Lung (tissue), 11 donors: ENCODE measurements at regions not wholly inside any gene's neighbourhood (a gene's known extent, or its start where the extent isn't known, plus 50 kb on each side); places are given as distances from the start of the nearest gene placed in this dataset.

Experiments
- ATAC-seq: fragments of 200-7000 bp; cut with Tn5 transposase; one replicate; pipeline ENCODE4 v1.9.1; 2020; ENCODE audit warnings: moderate number of reproducible peaks; ENCODE audit not compliant: insufficient read depth, low FRiP score
- DNase-seq, 3 donors: peaks; one replicate each; pipeline ENCODE4 v3.0.0-alpha.2; 2013 to 2017
- H3K27ac ChIP-seq, 2 donors: one replicate each; pipeline ENCODE4 v1.5.1; 2013; ENCODE audit warnings: mild to moderate bottlenecking in 2 of 2, moderate library complexity in 2 of 2, control low read depth in 1 of 2, inconsistent platforms in 1 of 2, low read depth in 1 of 2, low read length in 1 of 2
- H3K27me3 ChIP-seq, 3 donors: one replicate each; pipeline ENCODE4 v1.5.1; 2013; ENCODE audit warnings: low read length in 2 of 3; ENCODE audit not compliant: control insufficient read depth in 3 of 3, insufficient read depth in 3 of 3
- H3K36me3 ChIP-seq, 4 donors: one replicate each; pipeline ENCODE4 v1.5.1; 2013; ENCODE audit warnings: low read length in 4 of 4, mild to moderate bottlenecking in 1 of 4, moderate library complexity in 1 of 4; ENCODE audit not compliant: control insufficient read depth in 4 of 4, insufficient read depth in 4 of 4
- H3K4me1 ChIP-seq, 5 donors: one replicate each; pipeline ENCODE4 v1.5.1; 2013; ENCODE audit warnings: low read length in 5 of 5, mild to moderate bottlenecking in 2 of 5, moderate library complexity in 1 of 5; ENCODE audit not compliant: control insufficient read depth in 5 of 5, insufficient read depth in 5 of 5
- H3K4me3 ChIP-seq: one replicate; pipeline ENCODE4 v1.5.1; 2013; ENCODE audit warnings: mild to moderate bottlenecking, control low read depth, moderate library complexity
- H3K9ac ChIP-seq, 2 donors: one replicate each; pipeline ENCODE4 v1.5.1; 2013; ENCODE audit warnings: low read length in 2 of 2, control low read depth in 1 of 2; ENCODE audit not compliant: insufficient read depth in 1 of 2
- H3K9me3 ChIP-seq, 4 donors: one replicate each; pipeline ENCODE4 v1.5.1; 2013; ENCODE audit warnings: low read length in 3 of 4, mild to moderate bottlenecking in 1 of 4, moderate library complexity in 1 of 4; ENCODE audit not compliant: control insufficient read depth in 4 of 4, insufficient read depth in 3 of 4
- WGBS, 2 donors: extraction: QIAGEN DNeasy Blood & Tissue Kit; methylation state at CpG; one replicate each; pipeline ENCODE4 v1.1.7; 2013; 5-methylcytosine and 5-hydroxymethylcytosine counted together
- TF ChIP-seq, protein P1 (sequence below): IDR thresholded peaks from 2 replicates; pipeline ENCODE4 v1.5.1; 2012; ENCODE audit warnings: mild to moderate bottlenecking; ENCODE audit errors: control extremely low read depth, extremely low read depth
- donor health status: control.
- donor health status: control.
- donor health status: Bipolar disorder and iron deficiency.
- donor health status: healthy.
- donor health status: DM: yes; HTN: yes; CAD: no.

- H3K9ac ChIP-seq: no peak overlapping the region
These were observed 253.7 kb downstream of the SLC6A15 start for GRCh38 chr12:84658877-84659276.

GRCh38 chr12:84656705-84657104, 255.9 kb downstream of the SLC6A15 start:
- WGBS, 2 donors: 43 to 48% methylated on average over 3 of the region's 3 CpGs

More at GRCh38 chr12:84658877-84659276, 253.7 kb downstream of the SLC6A15 start:
- H3K27ac ChIP-seq: no peak overlapping the region
- DNase-seq (no peak), ATAC-seq (no peak)
- WGBS, 2 donors: 54 to 61% methylated on average over 2 of the region's 2 CpGs
- H3K27me3 ChIP-seq: no peaks in the 10 kb centered on the region
- no peak overlapping the region for H3K4me3 ChIP-seq
- TF ChIP-seq, protein P1, sequence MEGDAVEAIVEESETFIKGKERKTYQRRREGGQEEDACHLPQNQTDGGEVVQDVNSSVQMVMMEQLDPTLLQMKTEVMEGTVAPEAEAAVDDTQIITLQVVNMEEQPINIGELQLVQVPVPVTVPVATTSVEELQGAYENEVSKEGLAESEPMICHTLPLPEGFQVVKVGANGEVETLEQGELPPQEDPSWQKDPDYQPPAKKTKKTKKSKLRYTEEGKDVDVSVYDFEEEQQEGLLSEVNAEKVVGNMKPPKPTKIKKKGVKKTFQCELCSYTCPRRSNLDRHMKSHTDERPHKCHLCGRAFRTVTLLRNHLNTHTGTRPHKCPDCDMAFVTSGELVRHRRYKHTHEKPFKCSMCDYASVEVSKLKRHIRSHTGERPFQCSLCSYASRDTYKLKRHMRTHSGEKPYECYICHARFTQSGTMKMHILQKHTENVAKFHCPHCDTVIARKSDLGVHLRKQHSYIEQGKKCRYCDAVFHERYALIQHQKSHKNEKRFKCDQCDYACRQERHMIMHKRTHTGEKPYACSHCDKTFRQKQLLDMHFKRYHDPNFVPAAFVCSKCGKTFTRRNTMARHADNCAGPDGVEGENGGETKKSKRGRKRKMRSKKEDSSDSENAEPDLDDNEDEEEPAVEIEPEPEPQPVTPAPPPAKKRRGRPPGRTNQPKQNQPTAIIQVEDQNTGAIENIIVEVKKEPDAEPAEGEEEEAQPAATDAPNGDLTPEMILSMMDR: no peak
- H3K9me3 ChIP-seq: no peaks in the 10 kb centered on the region
- no peaks in the 10 kb centered on the region for H3K4me1 ChIP-seq
- no peaks in the 10 kb centered on the region for H3K36me3 ChIP-seq

GRCh38 chr12:84653482-84653881, 259.1 kb downstream of the SLC6A15 start:
- H3K36me3 ChIP-seq: no peaks in the 10 kb centered on the region
- DNase-seq: no peak
- ATAC-seq: no peak
- TF ChIP-seq, protein P1: no peak
- H3K27ac ChIP-seq: no peak overlapping the region
- 88 to 93% methylated on average over 2 of the region's 2 CpGs for WGBS, 2 donors
- H3K9me3 ChIP-seq: no peaks in the 10 kb centered on the region
- H3K27me3 ChIP-seq: no peaks in the 10 kb centered on the region
- no peaks in the 10 kb centered on the region for H3K4me1 ChIP-seq
- H3K4me3 ChIP-seq: no peak overlapping the region
- no peak overlapping the region for H3K9ac ChIP-seq

More at GRCh38 chr12:84656705-84657104, 255.9 kb downstream of the SLC6A15 start:
- Histone ChIP-seq H3K36me3 (no peaks in the 10 kb centered on the region), H3K27ac (no peak overlapping the region), H3K9me3 (no peaks in the 10 kb centered on the region), H3K4me1 (no peaks in the 10 kb centered on the region), H3K27me3 (no peaks in the 10 kb centered on the region), H3K9ac (no peak overlapping the region), H3K4me3 (no peak overlapping the region)
- TF ChIP-seq, protein P1: no peak
- ATAC-seq: no peak
- no peak for DNase-seq

DNA sequence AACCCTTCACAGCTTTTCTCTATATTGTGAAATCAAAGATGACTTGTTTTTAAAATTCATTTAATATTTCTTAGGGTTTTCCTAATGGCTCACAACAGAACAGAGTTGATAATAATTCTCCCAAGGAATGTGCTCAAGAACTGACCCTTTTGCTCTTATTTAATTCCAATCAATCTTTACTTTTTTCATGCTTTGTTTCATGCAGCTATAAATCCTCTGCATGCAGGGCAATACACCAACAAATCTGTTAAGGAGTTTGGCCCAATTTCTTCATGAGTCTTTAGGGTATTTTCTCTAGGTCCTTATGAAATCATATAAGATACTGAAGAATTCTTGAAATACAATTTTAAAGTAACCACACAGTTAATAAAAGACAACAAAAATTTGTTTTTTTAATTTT, 264.2 kb downstream of the SLC6A15 start:
- ATAC-seq: no peak

More for the DNA sequence above, 264.2 kb downstream of the SLC6A15 start:
- no peak overlapping the region for H3K27ac ChIP-seq
- no peak for DNase-seq
- H3K36me3 ChIP-seq: no peaks in the 10 kb centered on the region
- no peak overlapping the region for H3K4me3 ChIP-seq
- peaks cover 0 to 2% (median 0%) of the 10 kb centered on the region in 4 donors for H3K9me3 ChIP-seq
- H3K9ac ChIP-seq: no peak overlapping the region
- H3K27me3 ChIP-seq: no peaks in the 10 kb centered on the region
- TF ChIP-seq, protein P1: no peak
- H3K4me1 ChIP-seq: no peaks in the 10 kb centered on the region
